HCT116 (cell line): ENCODE measurements at regions not wholly inside any gene's neighbourhood (a gene's known extent, or its start where the extent isn't known, plus 50 kb on each side); places are given as distances from the start of the nearest gene placed in this dataset.

ENCODE experiments used
- ATAC-seq: fragments of 200-7000 bp; cut with Tn5 transposase; 2 replicates; pipeline ENCODE4 v1.9.1; 2020; ENCODE audit warnings: mild to moderate bottlenecking, moderate library complexity
- BruUV-seq: library from RNA; stranded (reverse); fragments of 400-500 nt; replicated peaks from 2 replicates; lab custom pipeline; 2021; lab: Mats Ljungman, UMichigan
- CTCF ChIA-PET: fragments of 300-600 bp; sonication (Branson Sonifier 250); formaldehyde crosslinking; loops from one replicate; lab custom pipeline; 2021; ENCODE audit warnings: antibody characterized with exemption; lab: Charles Lee
- POLR2A ChIA-PET: fragments of 300-600, 350-600 bp; sonication (Branson Sonifier 250); formaldehyde crosslinking; loops from one replicate; lab custom pipeline; 2021; ENCODE audit warnings: antibody characterized with exemption; lab: Charles Lee
- RAD21 ChIA-PET, 2 experiments: fragments of 300-600 bp; sonication (Branson Sonifier 250); formaldehyde crosslinking; loops; one replicate each; lab custom pipeline; 2023; ENCODE audit warnings: low total read pairs in 2 of 2; ENCODE audit not compliant: uncharacterized antibody in 2 of 2, unreplicated experiment in 2 of 2, low non-redundant PET in 1 of 2; lab: Charles Lee
- DNase-seq: peaks from one replicate; pipeline ENCODE4 v3.0.0-alpha.2; 2010; ENCODE audit warnings: low read depth, low spot score
- H2AFZ ChIP-seq: fragments of 200-600 bp; shearing (Covaris generic), sonication (generic); 2 replicates; pipeline ENCODE4 v1.6.1; 2017; ENCODE audit warnings: low read depth, mixed run types, mixed read lengths, antibody characterized with exemption, low read length; ENCODE audit not compliant: poor library complexity, severe bottlenecking
- H3K27ac ChIP-seq: 2 replicates; pipeline ENCODE4 v1.5.1; 2012; ENCODE audit warnings: low read depth, low read length
- H3K27me3 ChIP-seq: fragments of 200-600 bp; sonication (generic); 2 replicates; pipeline ENCODE4 v1.6.1; 2016; ENCODE audit warnings: mixed run types, low read length, mixed read lengths; ENCODE audit not compliant: insufficient read depth
- H3K36me3 ChIP-seq, 2 experiments: fragments of 200-500 bp in 1 of 2; fragments of 200-600 bp in 1 of 2; sonication (Bioruptor generic) in 1 of 2; sonication (generic) in 1 of 2; 2 replicates each; pipeline versions ENCODE4 v1.5.1 to v1.6.1; 2014 to 2016; ENCODE audit warnings: low read length in 2 of 2, inconsistent platforms in 1 of 2, mixed read lengths in 1 of 2, mixed run types in 1 of 2; ENCODE audit not compliant: insufficient read depth in 2 of 2, control insufficient read depth in 1 of 2
- H3K4me1 ChIP-seq, 2 experiments: fragments of 200-600 bp in 1 of 2; sonication (generic) in 1 of 2; 2 replicates each; pipeline versions ENCODE4 v1.5.1 to v1.6.1; 2012 to 2017; ENCODE audit warnings: low read length in 2 of 2, inconsistent platforms in 1 of 2, mild to moderate bottlenecking in 1 of 2, mixed read lengths in 1 of 2, mixed run types in 1 of 2, moderate library complexity in 1 of 2; ENCODE audit not compliant: insufficient read depth in 2 of 2, control insufficient read depth in 1 of 2
- H3K4me2 ChIP-seq: fragments of 200-600 bp; sonication (generic); 2 replicates; pipeline ENCODE4 v1.6.1; 2017; ENCODE audit warnings: mixed run types, low read length, mixed read lengths
- H3K4me3 ChIP-seq, 2 experiments: fragments of 200-600 bp in 1 of 2; sonication (generic) in 1 of 2; replicated peaks in 1 of 2; 2 replicates each; pipeline ENCODE4 v1.5.1; 2011 to 2016; ENCODE audit warnings: low read length in 2 of 2, control low read depth in 1 of 2, low read depth in 1 of 2, mild to moderate bottlenecking in 1 of 2, mixed read lengths in 1 of 2, mixed run types in 1 of 2
- H3K79me2 ChIP-seq: fragments of 200-600 bp; sonication (generic); 2 replicates; pipeline ENCODE4 v1.6.1; 2017; ENCODE audit warnings: mild to moderate bottlenecking, mixed run types, low read length, moderate library complexity, mixed read lengths; ENCODE audit not compliant: insufficient read depth
- H3K9ac ChIP-seq: fragments of 200-600 bp; sonication (generic); 2 replicates; pipeline ENCODE4 v1.6.1; 2016; ENCODE audit warnings: low read length, mixed read lengths
- H3K9me2 ChIP-seq: fragments of 200-600 bp; sonication (generic), shearing (Covaris generic); 2 replicates; pipeline ENCODE4 v1.6.1; 2017; ENCODE audit warnings: mixed run types, mild to moderate bottlenecking, moderate library complexity; ENCODE audit not compliant: insufficient read depth
- H3K9me3 ChIP-seq, 2 experiments: fragments of 200-500 bp in 1 of 2; fragments of 200-600 bp in 1 of 2; sonication (Bioruptor generic) in 1 of 2; sonication (generic) in 1 of 2; 2 replicates each; pipeline ENCODE4 v1.6.1; 2014 to 2017; ENCODE audit warnings: low read length in 2 of 2, mixed read lengths in 2 of 2, inconsistent platforms in 1 of 2, low read depth in 1 of 2, mild to moderate bottlenecking in 1 of 2, mixed run types in 1 of 2, moderate library complexity in 1 of 2; ENCODE audit not compliant: control insufficient read depth in 1 of 2, insufficient read depth in 1 of 2
- H4K20me1 ChIP-seq: fragments of 200-600 bp; sonication (generic), shearing (Covaris generic); 2 replicates; pipeline ENCODE4 v1.6.1; 2017; ENCODE audit warnings: mixed run types, mild to moderate bottlenecking, moderate library complexity; ENCODE audit not compliant: insufficient read depth
- CEBPB ChIP-seq: IDR thresholded peaks from 2 replicates; pipeline ENCODE4 v1.6.1; 2012; ENCODE audit warnings: low read depth
- ELF1 ChIP-seq: IDR thresholded peaks from 2 replicates; pipeline ENCODE4 v1.6.1; 2012; ENCODE audit warnings: low read depth, borderline replicate concordance
- EZH2 ChIP-seq: fragments of 200-600 bp; sonication (generic); IDR thresholded peaks from 2 replicates; pipeline ENCODE4 v1.6.1; 2017; ENCODE audit warnings: antibody characterized with exemption, mixed run types
- FOSL1 ChIP-seq: IDR thresholded peaks from 2 replicates; pipeline ENCODE4 v1.6.1; 2012; ENCODE audit warnings: low read depth
- JUND ChIP-seq: IDR thresholded peaks from 2 replicates; pipeline ENCODE4 v1.6.1; 2012
- MAX ChIP-seq: IDR thresholded peaks from 2 replicates; pipeline ENCODE4 v1.6.1; 2012
- POLR2A ChIP-seq: IDR thresholded peaks from 2 replicates; pipeline ENCODE4 v1.7.0; 2011; ENCODE audit warnings: borderline replicate concordance; ENCODE audit not compliant: insufficient read depth, insufficient read length; ENCODE audit errors: extremely low read depth
- POLR2AphosphoS5 ChIP-seq: IDR thresholded peaks from 2 replicates; pipeline ENCODE4 v1.6.1; 2011; ENCODE audit warnings: mild to moderate bottlenecking, low read depth, low read length, moderate library complexity
- REST ChIP-seq: IDR thresholded peaks from 2 replicates; pipeline ENCODE4 v1.6.1; 2012; ENCODE audit warnings: low read depth
- SP1 ChIP-seq: IDR thresholded peaks from 2 replicates; pipeline ENCODE4 v1.6.1; 2012; ENCODE audit warnings: low read depth
- ZBTB33 ChIP-seq: IDR thresholded peaks from 2 replicates; pipeline ENCODE4 v1.6.1; 2011; ENCODE audit warnings: mild to moderate bottlenecking, low read length, moderate library complexity; ENCODE audit not compliant: insufficient replicate concordance; ENCODE audit errors: extremely low read depth
- ZFX ChIP-seq: fragments of 450-650 bp; IDR thresholded peaks from 2 replicates; pipeline ENCODE4 v1.6.1; 2017
- intact Hi-C: fragments of 100-400 bp; cut with micrococcal nuclease; formaldehyde crosslinking; loops from 2 replicates; pipeline ENCODE4 v1.10.0; 2022

- no peak for TF ChIP-seq SP1
Measured at GRCh38 chr12:130074661-130075406, 87.4 kb upstream of the FZD10 start (continued).

GRCh38 chr12:130075497-130076076 lies 86.7 kb upstream of the FZD10 start:
- no TSS peak for BruUV-seq
- no peak overlapping the region for H3K27ac ChIP-seq
- no peak overlapping the region for H3K4me2 ChIP-seq
- no peaks in the 10 kb centered on the region for H3K9me2 ChIP-seq
- POLR2A ChIA-PET: no interaction called here
- no peak for DNase-seq
- no peaks in the 10 kb centered on the region for H3K36me3 ChIP-seq
- no peak overlapping the region for H2AFZ ChIP-seq
- CTCF ChIA-PET: no interaction called here
- no peak for ATAC-seq
- no peak overlapping the region for H3K9ac ChIP-seq
- RAD21 ChIA-PET: no interaction called here
- H3K4me1 ChIP-seq: no peaks in the 10 kb centered on the region
- no peak overlapping the region for H3K4me3 ChIP-seq
- H3K79me2 ChIP-seq: no peaks in the 10 kb centered on the region
- H3K27me3 ChIP-seq: no peaks in the 10 kb centered on the region
- H4K20me1 ChIP-seq: no peaks in the 10 kb centered on the region
- peaks cover 0 to 7% of the 10 kb centered on the region in 2 experiments; a peak in 2 of 4 replicates for H3K9me3 ChIP-seq
- intact Hi-C loops: no loop called here
- TF ChIP-seq FOSL1 (no peak), JUND (no peak), POLR2A (no peak), ELF1 (no peak), CEBPB (no peak), MAX (no peak), EZH2 (no peak), POLR2AphosphoS5 (no peak)

GRCh38 chr12:130076126-130076525 lies 86.1 kb upstream of the FZD10 start:
- no peaks in the 10 kb centered on the region for H3K4me1 ChIP-seq
- no peaks in the 10 kb centered on the region for H3K36me3 ChIP-seq
- no TSS peak for BruUV-seq
- CTCF ChIA-PET: no interaction called here
- no peaks in the 10 kb centered on the region for H4K20me1 ChIP-seq
- POLR2A ChIA-PET: no interaction called here
- no peaks in the 10 kb centered on the region for H3K79me2 ChIP-seq
- no peak overlapping the region for H3K9ac ChIP-seq
- H3K4me2 ChIP-seq: no peak overlapping the region
- DNase-seq: no peak
- H3K9me2 ChIP-seq: no peaks in the 10 kb centered on the region
- RAD21 ChIA-PET: no interaction called here
- intact Hi-C loops: no loop called here
- ATAC-seq: no peak
- no peak overlapping the region for H3K27ac ChIP-seq
- H2AFZ ChIP-seq: no peak overlapping the region
- H3K4me3 ChIP-seq: no peak overlapping the region
- H3K27me3 ChIP-seq: no peaks in the 10 kb centered on the region
- peaks cover 0 to 7% of the 10 kb centered on the region in 2 experiments; a peak in 2 of 4 replicates for H3K9me3 ChIP-seq
- no peak for TF ChIP-seq ZBTB33
- TF ChIP-seq ELF1: no peak
- no peak for TF ChIP-seq MAX
- no peak for TF ChIP-seq ZFX
- no peak for TF ChIP-seq JUND
- TF ChIP-seq REST: no peak
